ENCODE measurements at regions not wholly inside any gene's neighbourhood (a gene's known extent, or its start where the extent isn't known, plus 50 kb on each side); places are given as distances from the start of the nearest gene placed in this dataset.

GRCh38 chr9:78893774-78894401 lies 597.0 kb downstream of the PSAT1 start:
- Histone ChIP-seq H3K4me1 (ENCODE audit: control insufficient read depth, insufficient read depth, low read length) (no peaks in the 10 kb centered on the region), H3K9me3 (ENCODE audit: control insufficient read depth, low read length) (peaks cover 6% of the 10 kb centered on the region), H3K4me3 (ENCODE audit: low read length) (no peak overlapping the region), H3K36me3 (ENCODE audit: control insufficient read depth, insufficient read depth, low read length, severe bottlenecking) (no peaks in the 10 kb centered on the region), H3K9ac (ENCODE audit: low read length) (no peak overlapping the region), H3K27me3 (replicated peaks; ENCODE audit: control insufficient read depth, insufficient read depth, low read length) (no peaks in the 10 kb centered on the region)
- no peak for DNase-seq (ENCODE audit: low read depth)

GRCh38 chr9:78896479-78896878 lies 599.6 kb downstream of the PSAT1 start:
- Histone ChIP-seq H3K9me3 (ENCODE audit: control insufficient read depth, low read length) (no peaks in the 10 kb centered on the region), H3K36me3 (ENCODE audit: control insufficient read depth, insufficient read depth, low read length, severe bottlenecking) (no peaks in the 10 kb centered on the region), H3K9ac (ENCODE audit: low read length) (no peak overlapping the region), H3K4me1 (ENCODE audit: control insufficient read depth, insufficient read depth, low read length) (no peaks in the 10 kb centered on the region), H3K4me3 (ENCODE audit: low read length) (no peak overlapping the region), H3K27me3 (replicated peaks; ENCODE audit: control insufficient read depth, insufficient read depth, low read length) (no peaks in the 10 kb centered on the region)
- DNase-seq (ENCODE audit: low read depth) = no peak

- no peak overlapping the region for H3K9ac ChIP-seq (ENCODE audit: low read length)
- no peaks in the 10 kb centered on the region for H3K27me3 ChIP-seq (replicated peaks; ENCODE audit: control insufficient read depth, insufficient read depth, low read length)
- H3K36me3 ChIP-seq (ENCODE audit: control insufficient read depth, insufficient read depth, low read length, severe bottlenecking) = no peaks in the 10 kb centered on the region
- H3K4me1 ChIP-seq (ENCODE audit: control insufficient read depth, insufficient read depth, low read length) = no peaks in the 10 kb centered on the region
- DNase-seq (ENCODE audit: low read depth) = no peak
- no peaks in the 10 kb centered on the region for H3K9me3 ChIP-seq (ENCODE audit: control insufficient read depth, low read length)
- H3K4me3 ChIP-seq (ENCODE audit: low read length) = no peak overlapping the region
Measured at GRCh38 chr9:78898234-78898633, 601.3 kb downstream of the PSAT1 start.

- Histone ChIP-seq H3K36me3 (ENCODE audit: control insufficient read depth, insufficient read depth, low read length, severe bottlenecking) (no peaks in the 10 kb centered on the region), H3K9me3 (ENCODE audit: control insufficient read depth, low read length) (no peaks in the 10 kb centered on the region), H3K4me3 (ENCODE audit: low read length) (no peak overlapping the region), H3K27me3 (replicated peaks; ENCODE audit: control insufficient read depth, insufficient read depth, low read length) (no peaks in the 10 kb centered on the region), H3K4me1 (ENCODE audit: control insufficient read depth, insufficient read depth, low read length) (no peaks in the 10 kb centered on the region), H3K9ac (ENCODE audit: low read length) (no peak overlapping the region)
- DNase-seq (ENCODE audit: low read depth) = no peak
Measured at GRCh38 chr9:78899006-78899405, 602.1 kb downstream of the PSAT1 start.

DNA sequence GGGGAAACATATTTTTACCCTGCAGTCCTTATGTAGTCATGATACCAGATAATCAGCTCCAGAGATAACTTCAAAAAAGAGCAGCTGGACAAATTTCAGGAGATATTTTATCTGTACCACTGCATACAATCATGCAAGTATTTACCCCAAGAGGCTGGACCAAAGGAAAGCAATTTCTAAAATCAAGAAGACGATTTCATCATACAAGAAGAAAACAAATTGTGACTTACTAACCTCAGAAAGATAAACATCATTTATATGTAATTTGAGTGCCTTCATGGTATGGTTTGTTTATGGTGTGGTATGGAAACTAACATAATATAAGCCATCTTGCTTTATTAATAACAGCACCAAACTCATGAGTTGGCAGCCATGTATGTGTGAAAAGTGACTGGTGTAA lies 603.6 kb downstream of the PSAT1 start:
- H3K36me3 ChIP-seq (ENCODE audit: control insufficient read depth, insufficient read depth, low read length, severe bottlenecking) = no peaks in the 10 kb centered on the region
- no peaks in the 10 kb centered on the region for H3K27me3 ChIP-seq (replicated peaks; ENCODE audit: control insufficient read depth, insufficient read depth, low read length)
- no peaks in the 10 kb centered on the region for H3K9me3 ChIP-seq (ENCODE audit: control insufficient read depth, low read length)
- peak; percentile 49 for DNase-seq (ENCODE audit: low read depth)
- no peak overlapping the region for H3K4me3 ChIP-seq (ENCODE audit: low read length)
- no peak overlapping the region for H3K9ac ChIP-seq (ENCODE audit: low read length)
- H3K4me1 ChIP-seq (ENCODE audit: control insufficient read depth, insufficient read depth, low read length) = no peaks in the 10 kb centered on the region

DNA sequence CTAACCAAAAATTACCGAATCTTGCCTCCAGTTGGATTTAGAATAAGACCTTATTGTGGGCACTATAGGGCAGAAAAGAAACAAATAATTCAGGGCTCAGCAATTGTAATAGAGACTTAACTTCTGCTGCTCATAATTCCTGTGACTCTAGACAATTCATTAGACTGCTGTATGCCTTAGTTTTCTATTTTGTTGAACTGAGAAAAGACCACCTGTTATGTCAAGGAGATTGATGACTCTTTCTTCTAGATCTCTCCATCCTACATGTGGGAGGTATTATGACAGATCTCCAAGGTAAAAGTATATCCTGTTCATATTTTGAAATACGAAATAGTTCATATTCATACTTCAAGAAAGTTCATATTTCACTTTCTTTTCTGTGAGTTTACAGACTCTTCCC lies 605.1 kb downstream of the PSAT1 start:
- DNase-seq (ENCODE audit: low read depth) = no peak
- Histone ChIP-seq H3K9ac (ENCODE audit: low read length) (no peak overlapping the region), H3K27me3 (replicated peaks; ENCODE audit: control insufficient read depth, insufficient read depth, low read length) (no peaks in the 10 kb centered on the region), H3K36me3 (ENCODE audit: control insufficient read depth, insufficient read depth, low read length, severe bottlenecking) (no peaks in the 10 kb centered on the region), H3K9me3 (ENCODE audit: control insufficient read depth, low read length) (no peaks in the 10 kb centered on the region), H3K4me1 (ENCODE audit: control insufficient read depth, insufficient read depth, low read length) (no peaks in the 10 kb centered on the region), H3K4me3 (ENCODE audit: low read length) (no peak overlapping the region)

GRCh38 chr9:78903581-78903980 lies 606.7 kb downstream of the PSAT1 start:
- no peaks in the 10 kb centered on the region for H3K27me3 ChIP-seq (replicated peaks; ENCODE audit: control insufficient read depth, insufficient read depth, low read length)
- DNase-seq (ENCODE audit: low read depth) = no peak
- peaks cover 1% of the 10 kb centered on the region for H3K9me3 ChIP-seq (ENCODE audit: control insufficient read depth, low read length)
- H3K4me1 ChIP-seq (ENCODE audit: control insufficient read depth, insufficient read depth, low read length) = no peaks in the 10 kb centered on the region
- no peak overlapping the region for H3K4me3 ChIP-seq (ENCODE audit: low read length)
- H3K9ac ChIP-seq (ENCODE audit: low read length) = no peak overlapping the region
- no peaks in the 10 kb centered on the region for H3K36me3 ChIP-seq (ENCODE audit: control insufficient read depth, insufficient read depth, low read length, severe bottlenecking)

GRCh38 chr9:78904686-78905085 lies 607.8 kb downstream of the PSAT1 start:
- H3K36me3 ChIP-seq (ENCODE audit: control insufficient read depth, insufficient read depth, low read length, severe bottlenecking) = no peaks in the 10 kb centered on the region
- H3K4me1 ChIP-seq (ENCODE audit: control insufficient read depth, insufficient read depth, low read length) = no peaks in the 10 kb centered on the region
- peaks cover 4% of the 10 kb centered on the region for H3K9me3 ChIP-seq (ENCODE audit: control insufficient read depth, low read length)
- H3K27me3 ChIP-seq (replicated peaks; ENCODE audit: control insufficient read depth, insufficient read depth, low read length) = no peaks in the 10 kb centered on the region
- no peak overlapping the region for H3K4me3 ChIP-seq (ENCODE audit: low read length)
- no peak for DNase-seq (ENCODE audit: low read depth)
- no peak overlapping the region for H3K9ac ChIP-seq (ENCODE audit: low read length)

DNA sequence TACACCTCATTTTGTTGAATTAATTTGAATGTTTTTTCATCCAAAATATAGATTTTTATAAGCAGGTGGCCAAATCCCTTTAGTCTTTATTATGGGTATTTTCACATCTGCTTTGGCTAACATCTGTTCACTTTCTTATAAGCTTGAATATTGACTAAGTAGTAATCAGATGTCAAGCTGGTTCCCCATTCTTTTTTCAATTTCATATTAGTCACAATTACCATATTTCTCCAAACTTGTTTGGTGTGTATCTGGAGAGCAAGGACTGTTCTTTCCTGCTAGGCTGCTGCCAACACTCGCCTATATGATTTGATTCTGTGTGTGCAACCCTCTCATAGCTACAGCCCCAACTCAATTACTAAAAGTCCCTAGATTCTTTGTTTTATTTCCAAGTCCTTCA lies 608.5 kb downstream of the PSAT1 start:
- no peak overlapping the region for H3K4me3 ChIP-seq (ENCODE audit: low read length)
- H3K4me1 ChIP-seq (ENCODE audit: control insufficient read depth, insufficient read depth, low read length) = no peaks in the 10 kb centered on the region
- H3K9ac ChIP-seq (ENCODE audit: low read length) = no peak overlapping the region
- no peaks in the 10 kb centered on the region for H3K36me3 ChIP-seq (ENCODE audit: control insufficient read depth, insufficient read depth, low read length, severe bottlenecking)
- no peak for DNase-seq (ENCODE audit: low read depth)
- H3K27me3 ChIP-seq (replicated peaks; ENCODE audit: control insufficient read depth, insufficient read depth, low read length) = no peaks in the 10 kb centered on the region
- peaks cover 4% of the 10 kb centered on the region for H3K9me3 ChIP-seq (ENCODE audit: control insufficient read depth, low read length)

- no peak for DNase-seq (ENCODE audit: low read depth)
- Histone ChIP-seq H3K9me3 (ENCODE audit: control insufficient read depth, low read length) (peaks cover 4% of the 10 kb centered on the region), H3K27me3 (replicated peaks; ENCODE audit: control insufficient read depth, insufficient read depth, low read length) (no peaks in the 10 kb centered on the region), H3K4me3 (ENCODE audit: low read length) (no peak overlapping the region), H3K36me3 (ENCODE audit: control insufficient read depth, insufficient read depth, low read length, severe bottlenecking) (no peaks in the 10 kb centered on the region), H3K4me1 (ENCODE audit: control insufficient read depth, insufficient read depth, low read length) (no peaks in the 10 kb centered on the region), H3K9ac (ENCODE audit: low read length) (no peak overlapping the region)
Measured at GRCh38 chr9:78905986-78906755, 609.2 kb downstream of the PSAT1 start.

DNA sequence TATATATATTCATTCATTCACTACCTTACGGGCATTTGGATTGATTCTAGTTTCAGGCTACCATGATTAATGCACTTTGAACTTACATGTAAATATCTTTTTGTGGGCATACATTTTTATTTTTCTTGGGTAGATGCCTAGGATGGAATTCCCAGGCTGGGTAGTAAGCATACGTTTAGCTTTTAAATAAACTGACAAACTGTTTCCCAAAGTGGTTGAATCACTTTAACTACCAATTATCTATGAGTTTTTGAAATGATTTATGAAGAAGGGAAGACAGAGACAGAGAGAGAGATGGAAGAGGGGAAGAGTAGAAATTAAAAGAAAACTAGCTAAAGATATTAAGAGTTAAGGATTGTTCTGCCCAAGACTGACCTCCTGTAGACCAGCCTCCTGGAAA lies 612.6 kb downstream of the PSAT1 start:
- no peak overlapping the region for H3K9ac ChIP-seq (ENCODE audit: low read length)
- no peaks in the 10 kb centered on the region for H3K36me3 ChIP-seq (ENCODE audit: control insufficient read depth, insufficient read depth, low read length, severe bottlenecking)
- no peaks in the 10 kb centered on the region for H3K4me1 ChIP-seq (ENCODE audit: control insufficient read depth, insufficient read depth, low read length)
- H3K9me3 ChIP-seq (ENCODE audit: control insufficient read depth, low read length) = peaks cover 4% of the 10 kb centered on the region
- DNase-seq (ENCODE audit: low read depth) = peak; percentile 14
- no peaks in the 10 kb centered on the region for H3K27me3 ChIP-seq (replicated peaks; ENCODE audit: control insufficient read depth, insufficient read depth, low read length)
- no peak overlapping the region for H3K4me3 ChIP-seq (ENCODE audit: low read length)

All from adipocyte (in vitro differentiated cells).